C1 segment of cervical spinal cord (tissue), 14 donors: ENCODE measurements at regions not wholly inside any gene's neighbourhood (a gene's known extent, or its start where the extent isn't known, plus 50 kb on each side); places are given as distances from the start of the nearest gene placed in this dataset.
"Not testable (repeated sequence)": the region's sequence is repeated elsewhere in the genome, so short reads cannot be mapped to it uniquely, and the experiment has no call there.

Experiments
- DNase-seq, 14 donors: peaks; one replicate each; lab custom pipeline; 2025; lab: John Stamatoyannopoulos, UW

DNA sequence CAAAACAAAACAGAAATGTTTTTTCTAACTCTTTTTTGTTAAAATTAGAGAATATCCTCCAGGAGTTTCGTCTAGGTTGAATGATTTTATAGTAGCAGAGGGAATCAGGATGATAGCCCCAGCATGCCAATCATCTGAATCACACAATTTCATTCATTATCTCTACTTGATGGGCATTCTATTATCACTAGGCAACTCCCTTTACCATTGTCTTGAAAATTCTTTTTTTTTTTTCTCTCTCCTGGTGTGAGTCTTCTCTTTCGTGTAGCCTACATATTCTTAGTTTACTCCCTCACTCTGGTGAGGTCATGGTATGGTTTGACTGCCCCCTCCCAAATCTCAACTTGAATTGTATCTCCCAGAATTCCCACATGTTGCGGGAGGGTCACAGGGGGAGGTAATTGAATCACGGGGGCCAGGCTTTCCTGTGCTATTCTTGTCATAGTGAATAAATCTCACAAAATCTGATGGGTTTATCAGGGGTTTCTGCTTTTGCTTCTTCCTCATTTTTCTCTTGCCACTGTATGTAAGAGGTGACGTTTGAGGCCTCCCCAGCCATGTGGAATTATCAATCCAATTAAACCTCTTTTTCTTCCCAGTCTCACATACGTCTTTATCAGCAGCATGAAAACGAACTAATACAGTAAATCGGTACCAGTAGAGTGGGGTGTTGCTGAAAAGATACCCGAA is 105.0 kb downstream of the OTUD1 start:
- DNase-seq, result no peak

GRCh38 chr10:23545866-23546265 is 107.0 kb downstream of the OTUD1 start:
- DNase-seq, result not testable (repeated sequence)

DNA sequence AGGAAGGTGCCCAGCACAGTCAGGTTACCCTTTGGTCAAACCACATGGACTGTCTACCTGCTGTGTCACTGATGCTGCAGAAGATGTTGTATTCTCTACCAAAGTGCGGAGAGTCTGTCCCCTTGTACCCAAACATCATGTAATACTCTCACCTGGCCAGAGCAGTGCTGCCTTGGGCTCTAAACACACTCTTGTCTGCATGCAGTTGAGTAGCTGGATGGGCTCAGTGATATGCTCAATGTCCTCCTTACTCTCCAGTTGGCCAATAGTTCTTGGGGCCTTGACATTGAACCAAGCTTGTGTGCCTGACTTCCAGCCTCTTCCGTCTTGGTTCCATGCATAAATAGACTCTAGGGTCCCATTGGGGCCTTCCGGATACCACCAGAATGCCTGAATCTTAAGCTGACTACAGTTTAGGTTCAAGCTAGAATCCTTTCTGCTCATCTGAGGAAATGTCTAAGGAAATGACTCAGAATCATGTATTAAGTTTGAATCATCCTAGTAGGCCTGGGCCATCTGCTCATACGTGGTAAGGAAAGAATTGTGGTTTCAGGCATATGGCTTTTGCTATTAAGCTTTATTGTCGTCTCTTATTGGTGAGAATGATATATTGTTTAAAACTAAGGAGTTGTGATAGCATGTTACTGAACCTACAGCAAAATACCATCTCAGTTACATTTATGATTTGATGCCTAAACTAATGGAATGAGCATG is 118.0 kb downstream of the OTUD1 start:
- DNase-seq, result no peak

DNA sequence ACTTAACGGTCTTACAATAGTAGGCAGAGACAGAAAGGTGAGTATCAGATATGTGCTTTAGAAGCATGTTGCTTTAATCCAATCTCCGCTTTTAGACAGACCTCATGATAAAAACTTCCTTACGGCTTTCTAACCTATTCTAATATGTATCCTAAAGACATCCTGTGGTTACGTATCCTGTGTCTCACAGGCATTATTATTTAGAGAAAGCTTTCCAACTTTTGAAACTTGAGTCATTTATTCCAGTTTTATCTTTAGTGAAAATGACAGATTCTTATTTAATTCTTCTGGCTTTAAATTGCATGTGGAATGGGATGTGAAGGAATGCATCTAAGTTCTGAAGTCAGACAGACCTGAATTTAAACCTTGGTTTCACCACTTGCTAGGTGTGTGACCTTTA is 118.9 kb downstream of the OTUD1 start:
- no peak for DNase-seq

DNA sequence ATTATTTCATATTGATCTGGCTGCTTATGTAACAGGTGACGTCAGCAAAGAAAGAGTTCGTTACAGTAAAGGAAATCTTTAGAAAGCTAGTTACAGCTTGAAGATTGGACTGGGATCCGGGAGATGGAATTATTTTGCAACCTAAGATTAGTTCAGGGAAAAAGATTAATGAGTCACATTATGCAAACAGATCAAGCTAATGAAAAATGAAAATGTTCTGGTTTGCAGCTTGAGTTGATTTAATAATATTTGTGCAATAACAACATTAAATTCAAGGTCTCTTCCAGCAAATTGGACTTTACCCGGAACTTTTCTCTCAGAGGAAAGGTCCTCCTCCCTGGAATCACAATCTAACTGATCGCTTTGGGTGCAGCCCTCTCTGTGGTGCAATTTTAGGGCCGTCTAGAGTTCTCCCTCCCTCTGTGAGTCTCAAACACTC is 119.5 kb downstream of the OTUD1 start:
- DNase-seq, result no peak

GRCh38 chr10:23568996-23569395 is 130.1 kb downstream of the OTUD1 start:
- no peak for DNase-seq

GRCh38 chr10:23571884-23572283 is 133.0 kb downstream of the OTUD1 start:
- no peak for DNase-seq

- DNase-seq, result no peak
These were observed 143.1 kb downstream of the OTUD1 start for GRCh38 chr10:23581906-23582450.

DNA sequence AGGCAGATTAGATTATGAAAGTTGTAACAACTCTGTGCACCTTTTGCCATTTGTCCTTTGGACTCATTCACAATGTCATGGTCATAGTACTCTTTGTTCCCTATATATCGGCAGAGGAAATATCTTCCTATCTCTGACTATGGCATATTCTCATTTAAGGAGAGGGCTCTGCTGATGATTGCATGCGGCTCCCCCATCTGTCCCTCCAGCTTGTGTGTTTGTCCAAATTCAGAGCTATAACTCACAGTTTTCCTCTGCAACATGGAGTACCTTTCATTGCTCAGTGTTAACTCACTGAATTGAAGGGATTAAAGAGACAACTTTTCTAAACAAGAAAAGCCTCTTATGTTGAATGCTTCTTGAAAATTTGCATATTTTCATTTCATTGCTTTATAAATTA is 145.5 kb downstream of the OTUD1 start:
- DNase-seq, result no peak

DNA sequence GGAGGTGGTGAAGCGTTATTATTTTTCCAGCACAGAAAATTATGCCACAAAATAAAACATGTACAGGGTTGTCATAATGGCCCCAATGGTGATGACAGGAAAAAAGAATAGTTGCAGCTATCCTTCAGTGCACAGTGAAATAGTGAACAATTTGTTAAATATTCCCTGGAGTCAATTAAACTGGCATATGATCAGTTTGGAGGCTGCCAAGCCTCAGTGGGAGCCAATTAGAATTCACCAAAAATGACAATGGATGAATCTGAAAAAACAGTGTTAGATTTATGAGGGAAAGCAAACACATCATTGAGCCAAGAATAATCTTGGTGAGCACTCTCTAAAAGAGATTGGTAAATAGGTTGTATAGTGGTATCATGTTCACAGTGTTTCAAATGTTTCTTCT is 146.3 kb downstream of the OTUD1 start:
- DNase-seq, result no peak

- no peak for DNase-seq
These were observed 146.8 kb downstream of the OTUD1 start for GRCh38 chr10:23585666-23586065.

DNA sequence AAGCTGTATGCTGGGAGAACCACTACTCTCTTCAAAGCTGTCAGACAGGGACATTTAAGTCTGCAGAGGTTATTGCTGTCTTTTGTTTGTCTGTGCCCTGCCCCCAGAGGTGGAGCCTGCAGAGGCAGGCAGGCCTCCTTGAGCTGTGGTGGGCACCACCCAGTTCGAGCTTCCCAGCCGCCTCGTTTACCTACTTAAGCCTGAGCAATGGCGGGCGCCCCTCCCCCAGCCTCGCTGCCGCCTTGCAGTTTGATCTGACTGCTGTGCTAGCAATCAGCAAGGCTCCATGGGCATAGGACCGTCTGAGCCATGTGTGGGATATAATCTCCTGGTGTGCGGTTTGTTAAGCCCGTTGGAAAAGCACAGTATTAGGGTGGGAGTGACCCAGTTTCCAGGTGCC is 156.4 kb downstream of the OTUD1 start:
- DNase-seq, result not testable (repeated sequence)

DNA sequence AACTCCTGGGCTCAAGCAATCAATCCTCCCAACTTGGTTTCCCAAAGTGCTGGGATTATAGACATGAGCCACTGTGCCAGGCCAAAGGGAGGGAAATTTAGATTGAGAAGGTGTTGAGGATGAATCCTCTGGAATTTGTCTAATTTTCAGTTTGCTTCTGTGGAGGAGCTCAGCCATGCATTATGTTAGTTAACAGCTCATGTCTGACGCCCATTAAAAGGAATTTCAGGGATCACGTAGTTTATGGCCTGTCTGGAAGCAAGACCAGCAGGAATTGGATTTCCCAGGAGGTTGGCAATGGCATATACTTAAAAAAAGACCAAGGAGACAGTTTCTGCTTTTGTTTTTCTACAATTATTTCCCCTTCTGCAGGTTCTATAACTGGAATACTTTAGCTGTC is 165.7 kb downstream of the OTUD1 start:
- DNase-seq, result no peak

DNA sequence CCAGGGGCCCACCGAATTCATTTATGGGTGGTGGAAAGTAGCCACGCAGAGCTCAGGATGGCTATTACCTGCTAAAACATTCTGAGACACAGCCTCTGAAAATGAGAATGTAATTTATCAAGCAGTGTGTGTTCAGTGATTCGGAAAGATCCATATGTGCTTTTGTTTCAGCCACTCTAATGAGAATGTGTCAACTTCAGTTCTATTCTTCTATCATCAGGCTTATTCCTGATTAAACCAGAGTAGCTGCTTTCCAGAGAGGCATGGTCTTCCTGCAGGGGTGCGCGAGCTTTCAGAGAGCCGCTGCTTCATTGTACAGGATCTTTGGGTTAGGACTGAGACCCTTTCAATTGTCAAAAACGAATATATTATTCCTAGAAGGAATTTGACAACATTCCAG is 167.6 kb downstream of the OTUD1 start:
- DNase-seq, result no peak

- no peak for DNase-seq
These were observed 170.1 kb downstream of the OTUD1 start for GRCh38 chr10:23608926-23609325.

DNA sequence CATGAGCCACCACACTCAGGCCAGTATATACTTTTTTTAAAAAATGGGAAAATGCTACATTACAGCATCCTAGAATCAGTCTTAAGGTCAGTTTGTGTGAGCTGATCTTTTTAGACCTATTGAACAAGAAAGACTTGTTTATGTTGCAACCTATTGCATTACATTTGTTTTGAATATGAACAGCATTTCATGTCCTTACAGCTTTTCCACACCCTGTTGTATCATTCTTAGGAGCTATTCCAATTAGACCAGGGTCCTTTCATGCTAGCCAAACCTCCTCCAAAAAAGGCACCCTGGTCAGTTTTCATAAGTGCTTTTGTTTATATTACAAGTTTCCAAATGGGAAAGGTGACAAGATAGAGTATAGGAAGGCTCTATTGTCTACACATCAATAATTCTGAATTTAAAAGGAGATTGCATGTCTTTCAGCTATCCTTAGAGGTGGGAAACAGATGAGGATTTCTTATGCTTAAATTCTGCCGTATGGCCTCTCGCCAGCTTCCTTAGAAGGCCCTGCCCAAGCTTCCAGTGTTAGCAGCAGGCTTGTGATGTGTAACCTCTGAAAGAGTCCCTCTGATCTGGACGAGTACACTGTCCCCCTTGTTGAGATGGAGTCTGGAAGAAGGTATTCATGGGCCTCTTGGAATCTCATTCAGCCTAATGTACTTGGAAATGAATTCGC is 171.9 kb downstream of the OTUD1 start:
- DNase-seq, result no peak

DNA sequence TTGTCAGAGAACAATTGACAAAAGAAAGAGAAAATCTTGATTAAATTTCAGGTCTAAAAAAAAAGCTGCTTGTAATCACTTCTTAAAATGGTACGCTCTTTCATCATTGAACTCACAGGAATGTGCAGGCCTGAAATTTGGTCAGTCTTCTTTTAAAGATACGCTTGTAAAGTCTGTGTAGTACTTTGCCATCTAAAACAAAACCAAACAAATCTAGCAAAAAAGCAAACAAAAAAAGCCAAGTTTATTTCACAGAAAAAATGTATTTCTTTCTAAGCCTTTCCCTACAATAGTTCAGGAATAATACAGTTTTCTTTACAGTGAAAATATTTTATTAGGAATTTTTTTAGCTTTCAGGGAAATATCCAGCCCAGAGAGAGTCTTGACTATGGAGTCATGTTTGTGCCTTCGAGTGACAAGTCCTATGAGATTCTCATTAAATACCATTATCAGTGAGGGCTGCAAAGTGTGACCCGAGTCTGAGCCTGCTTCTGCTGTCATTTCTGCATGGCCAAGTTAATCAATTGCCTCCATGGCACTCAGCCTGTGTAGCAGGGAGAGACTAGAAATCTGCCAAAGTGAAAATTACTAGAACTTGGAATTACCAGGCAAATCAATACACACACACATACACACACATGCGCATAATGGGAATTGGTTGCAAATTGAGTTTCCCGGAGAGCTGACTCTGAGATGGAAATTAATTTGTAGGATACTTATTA is 172.6 kb downstream of the OTUD1 start:
- DNase-seq, result no peak

DNA sequence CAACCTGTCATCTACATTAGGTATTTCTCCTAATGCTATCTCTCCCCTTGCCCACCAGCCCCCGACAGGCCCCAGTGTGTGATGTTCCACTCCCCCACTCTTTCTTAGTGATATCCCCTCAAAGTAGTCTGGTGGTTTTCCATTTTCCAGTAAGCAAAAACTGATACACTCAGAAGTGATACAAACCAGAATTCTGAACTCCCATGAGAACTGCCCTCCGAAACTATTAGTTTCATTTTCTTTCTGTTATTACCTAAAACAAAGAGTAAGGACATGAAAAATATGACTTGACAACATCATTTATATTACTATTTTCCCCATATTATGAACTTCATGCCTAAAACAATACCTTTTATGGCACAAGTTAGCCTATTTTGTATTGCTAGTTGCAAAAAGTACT is 175.0 kb downstream of the OTUD1 start:
- no peak for DNase-seq

- no peak for DNase-seq
These were observed 175.6 kb downstream of the OTUD1 start for GRCh38 chr10:23614483-23614882.

- DNase-seq, result no peak
These were observed 191.5 kb downstream of the OTUD1 start for GRCh38 chr10:23630376-23630775.

DNA sequence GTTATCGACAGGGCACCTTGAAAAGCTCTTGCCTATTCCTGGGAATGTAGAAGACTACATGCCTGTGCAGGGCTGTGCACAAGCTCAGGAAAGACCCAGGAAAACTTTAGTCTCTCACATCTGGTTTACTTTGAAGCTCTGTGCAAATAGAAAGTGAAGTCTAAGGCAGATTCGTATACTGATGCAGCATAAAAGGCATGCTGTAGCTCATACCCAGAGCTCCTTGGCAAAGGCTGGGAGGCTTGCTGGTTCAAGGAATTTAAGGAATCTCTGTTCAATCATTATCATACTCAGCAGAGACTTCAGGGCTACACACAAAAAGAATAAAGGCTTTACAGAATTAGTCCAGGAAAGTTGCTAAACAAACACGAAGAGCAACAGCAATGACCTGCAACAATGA is 192.0 kb downstream of the OTUD1 start:
- DNase-seq, result no peak
